ENCODE measurements at regions not wholly inside any gene's neighbourhood (a gene's known extent, or its start where the extent isn't known, plus 50 kb on each side); places are given as distances from the start of the nearest gene placed in this dataset.

DNA sequence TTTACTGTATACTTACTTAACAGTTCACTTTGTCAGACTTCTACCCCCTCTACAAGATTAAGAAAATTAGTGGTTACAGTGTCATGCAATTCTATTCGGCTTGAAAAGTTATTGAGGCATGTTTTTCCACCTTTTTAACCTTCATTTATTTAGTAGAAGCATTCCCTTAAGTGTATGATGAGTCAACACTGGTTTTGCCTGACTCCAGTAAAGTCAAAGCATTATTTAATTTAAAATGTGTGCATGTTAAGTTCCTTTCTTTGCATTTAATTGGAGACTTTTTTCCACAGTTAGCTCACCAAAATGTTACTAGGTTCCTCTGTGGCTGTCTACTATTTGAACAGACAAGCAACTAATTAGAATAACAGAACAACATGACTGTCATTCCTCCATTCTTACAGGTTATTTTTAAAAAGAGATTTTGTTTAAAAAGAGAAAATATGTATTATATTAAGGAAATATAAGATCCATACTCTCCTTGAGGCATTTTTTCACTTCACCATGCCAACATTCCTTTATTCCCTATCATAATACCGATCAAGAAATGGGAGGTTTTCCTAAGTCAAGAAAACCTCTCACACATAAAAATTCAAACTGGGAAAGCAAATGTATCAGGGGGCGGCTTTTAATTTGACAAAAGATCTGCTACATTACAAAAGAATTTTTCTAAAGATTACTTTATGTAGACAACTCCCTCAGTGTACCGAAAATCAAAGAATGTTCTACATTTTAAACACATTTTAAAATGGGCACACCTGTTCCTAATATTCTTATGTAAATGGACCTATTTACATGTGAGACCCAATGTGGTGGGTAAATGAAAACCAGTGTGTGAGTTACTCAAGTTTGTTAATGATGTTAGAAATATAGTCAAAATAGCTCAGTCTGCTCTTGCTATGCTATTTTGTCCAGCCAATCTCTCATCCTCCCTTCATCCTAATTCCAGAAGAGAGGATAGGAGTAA lies 361.2 kb downstream of the UTRN start:
- Histone ChIP-seq H3K36me3 (ENCODE audit: insufficient read depth, low read length) (no peaks in the 10 kb centered on the region), H3K4me3 (ENCODE audit: low read depth, low read length) (no peak overlapping the region), H3K27me3 (ENCODE audit: insufficient read depth, low read length) (no peaks in the 10 kb centered on the region), H3K27ac (ENCODE audit: low read depth, low read length) (no peak overlapping the region), H2AFZ (ENCODE audit: low read length, unreplicated experiment) (no peak overlapping the region), H3K4me1 (ENCODE audit: control insufficient read depth, insufficient read depth, low read length, unreplicated experiment) (no peaks in the 10 kb centered on the region), H3K79me2 (ENCODE audit: control insufficient read depth, insufficient read depth, low read length, unreplicated experiment) (no peaks in the 10 kb centered on the region)

DNA sequence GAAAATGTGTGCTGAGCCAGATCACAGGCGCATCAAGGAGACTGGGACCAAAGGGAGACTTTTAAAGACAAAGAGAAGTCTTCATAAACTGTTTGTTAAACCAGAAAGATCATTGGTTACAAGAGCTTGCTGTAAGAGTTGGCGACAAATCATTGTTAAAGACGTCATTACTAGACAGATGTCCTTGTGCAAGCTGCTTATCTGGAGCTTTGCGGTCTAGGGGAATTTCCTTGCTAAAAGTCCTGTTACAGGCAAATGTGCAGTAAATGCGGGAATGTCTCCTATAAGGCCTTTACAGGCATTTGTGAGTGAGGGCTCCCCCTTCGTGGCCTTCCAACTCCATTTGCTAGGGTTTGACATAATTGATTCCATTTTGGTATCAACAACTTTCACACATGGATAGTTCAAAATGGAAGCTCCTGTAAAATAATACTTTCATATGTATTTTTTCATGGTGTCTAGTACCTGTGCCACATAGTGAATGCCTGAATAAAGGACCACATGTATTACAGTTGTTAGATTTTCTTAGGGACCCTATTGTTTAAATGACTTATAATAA lies 362.4 kb downstream of the UTRN start:
- Histone ChIP-seq H3K36me3 (ENCODE audit: insufficient read depth, low read length) (no peaks in the 10 kb centered on the region), H3K27me3 (ENCODE audit: insufficient read depth, low read length) (no peaks in the 10 kb centered on the region), H3K79me2 (ENCODE audit: control insufficient read depth, insufficient read depth, low read length, unreplicated experiment) (no peaks in the 10 kb centered on the region), H3K4me3 (ENCODE audit: low read depth, low read length) (no peak overlapping the region), H3K27ac (ENCODE audit: low read depth, low read length) (no peak overlapping the region), H2AFZ (ENCODE audit: low read length, unreplicated experiment) (no peak overlapping the region), H3K4me1 (ENCODE audit: control insufficient read depth, insufficient read depth, low read length, unreplicated experiment) (no peaks in the 10 kb centered on the region)

DNA sequence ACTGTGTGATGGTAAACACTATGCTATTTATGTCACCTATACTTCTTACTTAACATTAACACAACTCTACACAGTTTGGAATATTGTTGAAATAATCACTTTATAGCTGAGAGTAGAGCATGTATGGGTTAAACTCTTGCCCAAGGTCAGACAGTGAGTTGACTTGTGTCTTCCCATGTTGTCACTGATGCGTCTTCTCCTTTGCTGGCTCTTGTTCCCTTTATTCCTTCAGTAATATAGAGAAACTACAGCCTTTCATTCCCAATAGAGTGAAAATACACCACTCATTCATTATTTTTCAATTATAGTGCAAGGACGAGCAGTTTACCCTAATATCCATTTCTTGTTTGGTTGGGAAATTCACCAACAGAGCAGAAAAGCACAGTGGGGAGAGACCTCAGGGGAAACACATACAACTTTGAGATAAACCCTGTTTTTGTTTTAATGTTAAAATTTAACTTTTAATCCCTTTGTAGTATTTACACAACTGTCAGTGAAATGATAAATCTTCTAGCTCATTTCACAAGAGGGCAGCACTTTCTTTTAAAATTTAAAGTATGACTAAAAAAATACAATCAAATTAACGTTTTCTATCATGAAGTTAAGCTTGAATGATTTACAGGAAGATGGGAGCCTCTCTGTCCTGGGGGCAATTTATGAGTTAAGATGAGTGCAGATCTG lies 363.0 kb downstream of the UTRN start:
- H3K4me3 ChIP-seq (ENCODE audit: low read depth, low read length), result no peak overlapping the region
- H3K79me2 ChIP-seq (ENCODE audit: control insufficient read depth, insufficient read depth, low read length, unreplicated experiment), result no peaks in the 10 kb centered on the region
- no peaks in the 10 kb centered on the region for H3K36me3 ChIP-seq (ENCODE audit: insufficient read depth, low read length)
- no peak overlapping the region for H3K27ac ChIP-seq (ENCODE audit: low read depth, low read length)
- H3K4me1 ChIP-seq (ENCODE audit: control insufficient read depth, insufficient read depth, low read length, unreplicated experiment), result no peaks in the 10 kb centered on the region
- no peak overlapping the region for H2AFZ ChIP-seq (ENCODE audit: low read length, unreplicated experiment)
- no peaks in the 10 kb centered on the region for H3K27me3 ChIP-seq (ENCODE audit: insufficient read depth, low read length)

DNA sequence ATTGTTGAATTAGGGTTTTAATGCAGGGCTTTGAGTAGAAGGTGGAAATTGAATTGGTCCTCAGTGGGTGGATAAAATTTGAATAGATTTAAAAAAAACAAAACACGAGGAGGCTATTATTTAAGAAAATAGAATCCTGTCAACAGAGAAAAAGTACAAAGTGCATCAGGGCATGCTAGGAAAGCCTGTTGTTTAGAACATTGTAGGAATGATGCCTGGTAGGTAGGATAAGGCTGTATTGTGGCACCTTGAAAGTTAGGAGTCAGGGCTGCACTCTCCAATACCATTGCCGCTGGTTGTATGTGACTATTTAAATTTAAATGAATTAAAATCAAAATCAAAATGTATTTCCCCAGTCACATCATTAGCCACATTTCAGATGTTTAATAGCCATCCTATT lies 363.9 kb downstream of the UTRN start:
- Histone ChIP-seq H3K27me3 (ENCODE audit: insufficient read depth, low read length) (no peaks in the 10 kb centered on the region), H3K27ac (ENCODE audit: low read depth, low read length) (no peak overlapping the region), H2AFZ (ENCODE audit: low read length, unreplicated experiment) (no peak overlapping the region), H3K4me3 (ENCODE audit: low read depth, low read length) (no peak overlapping the region), H3K79me2 (ENCODE audit: control insufficient read depth, insufficient read depth, low read length, unreplicated experiment) (no peaks in the 10 kb centered on the region), H3K36me3 (ENCODE audit: insufficient read depth, low read length) (no peaks in the 10 kb centered on the region), H3K4me1 (ENCODE audit: control insufficient read depth, insufficient read depth, low read length, unreplicated experiment) (no peaks in the 10 kb centered on the region)

DNA sequence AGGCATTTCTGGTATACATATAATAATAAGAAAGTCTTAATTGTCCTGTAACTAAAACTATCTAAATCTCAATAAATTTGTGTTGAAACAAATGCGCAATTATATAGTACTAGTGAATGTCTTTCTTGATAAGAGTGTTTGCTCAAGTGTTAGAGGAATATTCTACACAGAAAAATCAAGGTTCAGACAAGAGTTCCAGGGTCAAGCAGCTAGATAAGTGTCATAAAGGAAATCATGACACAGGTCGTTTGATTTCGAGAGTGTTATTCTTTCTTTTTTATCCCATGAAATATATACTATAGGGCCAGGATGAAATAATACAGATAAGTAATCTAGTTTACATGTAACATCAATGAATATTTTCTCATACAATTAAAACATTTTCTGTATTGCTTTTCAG lies 366.1 kb downstream of the UTRN start:
- no peaks in the 10 kb centered on the region for H3K4me1 ChIP-seq (ENCODE audit: control insufficient read depth, insufficient read depth, low read length, unreplicated experiment)
- no peaks in the 10 kb centered on the region for H3K36me3 ChIP-seq (ENCODE audit: insufficient read depth, low read length)
- no peak overlapping the region for H3K27ac ChIP-seq (ENCODE audit: low read depth, low read length)
- H3K79me2 ChIP-seq (ENCODE audit: control insufficient read depth, insufficient read depth, low read length, unreplicated experiment), result no peaks in the 10 kb centered on the region
- no peak overlapping the region for H2AFZ ChIP-seq (ENCODE audit: low read length, unreplicated experiment)
- no peak overlapping the region for H3K4me3 ChIP-seq (ENCODE audit: low read depth, low read length)
- H3K27me3 ChIP-seq (ENCODE audit: insufficient read depth, low read length), result no peaks in the 10 kb centered on the region

DNA sequence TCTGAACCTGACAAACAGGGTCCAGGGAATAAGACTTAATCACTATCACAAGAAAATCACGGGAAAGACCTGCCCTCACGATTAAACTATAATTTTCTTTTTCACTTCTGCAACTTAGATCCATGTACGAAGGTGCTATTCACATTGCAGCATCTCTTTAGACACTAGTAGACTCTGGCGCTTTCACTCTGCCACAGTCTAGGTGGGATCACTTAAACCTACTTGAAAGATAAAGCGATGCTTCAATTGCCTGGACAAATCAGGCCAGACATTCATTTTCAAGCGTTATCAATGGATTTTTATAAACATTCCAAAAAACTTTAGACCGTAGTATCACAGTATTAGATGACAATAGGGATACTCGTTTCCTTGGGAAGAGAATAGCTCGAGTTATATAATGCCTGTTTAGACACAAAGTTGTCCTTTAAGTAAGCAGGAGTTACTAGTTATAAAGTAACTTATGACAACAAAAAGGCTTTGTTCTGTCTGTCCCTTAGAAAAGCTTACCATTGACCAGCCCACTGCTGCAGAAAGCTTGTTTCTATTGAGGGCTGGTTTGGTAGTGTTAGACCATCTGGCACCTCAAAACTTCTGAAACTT lies 367.3 kb downstream of the UTRN start:
- Histone ChIP-seq H3K27ac (ENCODE audit: low read depth, low read length) (no peak overlapping the region), H3K27me3 (ENCODE audit: insufficient read depth, low read length) (no peaks in the 10 kb centered on the region), H3K4me3 (ENCODE audit: low read depth, low read length) (no peak overlapping the region), H2AFZ (ENCODE audit: low read length, unreplicated experiment) (no peak overlapping the region), H3K36me3 (ENCODE audit: insufficient read depth, low read length) (no peaks in the 10 kb centered on the region), H3K79me2 (ENCODE audit: control insufficient read depth, insufficient read depth, low read length, unreplicated experiment) (no peaks in the 10 kb centered on the region), H3K4me1 (ENCODE audit: control insufficient read depth, insufficient read depth, low read length, unreplicated experiment) (no peaks in the 10 kb centered on the region)

DNA sequence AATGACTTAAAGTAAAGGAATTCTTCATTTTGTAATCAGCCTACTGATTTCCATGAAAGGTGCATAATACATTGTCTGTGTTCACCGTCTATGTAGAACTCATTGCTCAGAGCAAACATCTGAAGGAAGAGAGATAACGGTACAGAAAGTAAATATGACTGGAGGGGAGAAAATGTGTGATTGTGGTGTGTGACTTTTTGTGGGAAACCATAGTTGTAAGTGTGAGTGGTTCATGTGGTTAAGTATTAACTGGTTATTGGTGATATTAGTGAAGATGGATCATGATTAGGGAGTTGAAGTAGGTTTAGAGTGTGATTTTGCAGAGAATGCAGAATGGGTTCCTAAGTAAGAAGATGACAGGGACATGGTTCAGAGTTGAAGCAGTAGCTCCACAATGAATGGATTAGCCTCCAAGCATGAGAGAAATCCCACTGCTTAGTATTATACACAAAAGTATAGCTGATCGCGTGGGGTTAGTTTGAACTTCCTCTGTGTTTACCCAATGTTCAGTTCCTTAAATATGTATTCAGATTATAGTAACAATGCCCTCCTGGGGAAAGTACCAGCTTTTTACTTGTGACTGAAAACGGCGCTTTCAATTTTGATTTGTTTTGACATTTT lies 368.9 kb downstream of the UTRN start:
- H3K27ac ChIP-seq (ENCODE audit: low read depth, low read length), result no peak overlapping the region
- H3K27me3 ChIP-seq (ENCODE audit: insufficient read depth, low read length), result no peaks in the 10 kb centered on the region
- peaks cover 5% of the 10 kb centered on the region for H3K4me1 ChIP-seq (ENCODE audit: control insufficient read depth, insufficient read depth, low read length, unreplicated experiment)
- H3K36me3 ChIP-seq (ENCODE audit: insufficient read depth, low read length), result no peaks in the 10 kb centered on the region
- H3K4me3 ChIP-seq (ENCODE audit: low read depth, low read length), result no peak overlapping the region
- no peak overlapping the region for H2AFZ ChIP-seq (ENCODE audit: low read length, unreplicated experiment)
- no peaks in the 10 kb centered on the region for H3K79me2 ChIP-seq (ENCODE audit: control insufficient read depth, insufficient read depth, low read length, unreplicated experiment)

DNA sequence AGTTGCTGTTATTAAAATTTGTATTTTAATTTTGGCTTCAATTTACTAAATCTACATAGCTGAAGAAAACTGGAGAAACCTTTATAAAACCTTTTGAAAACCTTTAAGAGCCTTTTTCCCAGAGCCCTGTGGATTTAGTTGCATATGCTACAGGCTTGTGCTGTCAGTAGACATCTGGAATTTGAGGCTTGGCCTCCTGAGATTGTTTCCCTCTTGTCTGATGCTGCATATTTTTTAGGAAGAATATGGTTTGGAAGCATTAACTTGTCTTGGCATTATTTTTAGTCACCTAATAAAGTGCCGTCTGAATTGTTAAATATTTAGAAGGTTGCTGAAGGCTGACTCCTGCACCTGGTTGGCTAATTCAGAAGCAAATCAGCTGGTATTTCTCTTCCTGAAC lies 369.4 kb downstream of the UTRN start:
- H3K4me3 ChIP-seq (ENCODE audit: low read depth, low read length), result no peak overlapping the region
- H3K4me1 ChIP-seq (ENCODE audit: control insufficient read depth, insufficient read depth, low read length, unreplicated experiment), result peaks cover 10% of the 10 kb centered on the region
- no peaks in the 10 kb centered on the region for H3K27me3 ChIP-seq (ENCODE audit: insufficient read depth, low read length)
- H3K27ac ChIP-seq (ENCODE audit: low read depth, low read length), result no peak overlapping the region
- H2AFZ ChIP-seq (ENCODE audit: low read length, unreplicated experiment), result no peak overlapping the region
- no peaks in the 10 kb centered on the region for H3K79me2 ChIP-seq (ENCODE audit: control insufficient read depth, insufficient read depth, low read length, unreplicated experiment)
- H3K36me3 ChIP-seq (ENCODE audit: insufficient read depth, low read length), result no peaks in the 10 kb centered on the region

DNA sequence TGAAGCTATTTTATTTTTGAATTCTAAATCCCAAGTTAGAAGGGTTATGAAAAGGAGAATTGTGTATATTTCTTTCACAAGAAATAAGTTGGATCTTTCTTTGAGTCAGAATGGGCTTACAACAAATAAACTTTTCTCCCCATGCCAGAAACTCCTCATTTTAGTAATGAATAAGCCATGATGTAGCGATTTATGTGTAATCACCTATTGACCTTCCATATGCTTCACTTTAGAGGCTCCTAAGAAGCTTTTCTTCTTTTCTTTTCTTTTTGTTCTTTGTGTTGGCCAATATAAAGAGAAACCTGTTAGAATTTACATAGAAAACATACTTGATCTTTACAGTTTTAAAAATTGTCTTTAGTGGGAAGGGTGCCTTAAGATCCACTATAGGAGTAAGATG lies 370.2 kb downstream of the UTRN start:
- H3K79me2 ChIP-seq (ENCODE audit: control insufficient read depth, insufficient read depth, low read length, unreplicated experiment), result no peaks in the 10 kb centered on the region
- no peaks in the 10 kb centered on the region for H3K36me3 ChIP-seq (ENCODE audit: insufficient read depth, low read length)
- H3K4me1 ChIP-seq (ENCODE audit: control insufficient read depth, insufficient read depth, low read length, unreplicated experiment), result peaks cover 12% of the 10 kb centered on the region
- no peak overlapping the region for H3K4me3 ChIP-seq (ENCODE audit: low read depth, low read length)
- no peak overlapping the region for H3K27ac ChIP-seq (ENCODE audit: low read depth, low read length)
- H3K27me3 ChIP-seq (ENCODE audit: insufficient read depth, low read length), result no peaks in the 10 kb centered on the region
- no peak overlapping the region for H2AFZ ChIP-seq (ENCODE audit: low read length, unreplicated experiment)

DNA sequence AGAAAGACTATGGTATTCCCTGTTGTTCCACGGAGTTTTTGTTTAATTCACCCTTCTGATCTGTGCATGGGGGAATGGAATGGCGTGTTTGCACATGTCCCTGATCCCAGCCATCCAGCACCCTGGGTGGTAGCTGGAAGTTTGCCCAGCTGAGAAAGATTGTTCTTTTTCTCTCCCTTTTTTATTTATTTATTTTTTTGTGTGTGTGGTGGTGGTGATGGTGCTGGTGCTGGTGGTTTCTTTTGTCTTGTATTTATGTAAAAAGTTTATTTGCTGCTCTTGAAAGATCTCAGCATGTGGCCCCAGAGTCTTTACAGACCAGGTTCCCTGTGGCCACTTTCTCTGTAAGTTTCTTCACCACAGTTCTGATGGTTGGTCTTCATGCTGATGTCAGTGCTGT lies 372.6 kb downstream of the UTRN start:
- no peak overlapping the region for H3K27ac ChIP-seq (ENCODE audit: low read depth, low read length)

More for the DNA sequence above, 372.6 kb downstream of the UTRN start:
- peaks cover 2% of the 10 kb centered on the region for H3K79me2 ChIP-seq (ENCODE audit: control insufficient read depth, insufficient read depth, low read length, unreplicated experiment)
- H3K4me3 ChIP-seq (ENCODE audit: low read depth, low read length), result no peak overlapping the region
- H3K36me3 ChIP-seq (ENCODE audit: insufficient read depth, low read length), result no peaks in the 10 kb centered on the region
- no peaks in the 10 kb centered on the region for H3K27me3 ChIP-seq (ENCODE audit: insufficient read depth, low read length)
- peaks cover 12% of the 10 kb centered on the region for H3K4me1 ChIP-seq (ENCODE audit: control insufficient read depth, insufficient read depth, low read length, unreplicated experiment)
- no peak overlapping the region for H2AFZ ChIP-seq (ENCODE audit: low read length, unreplicated experiment)

Data from ACC112 (cell line).